Liver (tissue), 3 donors: ENCODE measurements at regions not wholly inside any gene's neighbourhood (a gene's known extent, or its start where the extent isn't known, plus 50 kb on each side); places are given as distances from the start of the nearest gene placed in this dataset.

ENCODE experiments used
- EGR1 ChIP-seq, 2 donors: IDR thresholded peaks; 2 replicates each; pipeline ENCODE4 v1.6.1; 2016 to 2018; ENCODE audit warnings: antibody characterized with exemption in 2 of 2, low read depth in 2 of 2
- FOXA1 ChIP-seq: IDR thresholded peaks from 2 replicates; pipeline ENCODE4 v1.6.1; 2016; ENCODE audit warnings: antibody characterized with exemption
- GABPA ChIP-seq, 2 donors: IDR thresholded peaks in 1 of 2; conservative IDR thresholded peaks in 1 of 2; 2 replicates each; pipeline ENCODE4 v1.6.1; 2016; ENCODE audit warnings: antibody characterized with exemption in 2 of 2, mild to moderate bottlenecking in 1 of 2, moderate library complexity in 1 of 2
- MAX ChIP-seq: IDR thresholded peaks from 2 replicates; pipeline ENCODE4 v1.6.1; 2016; ENCODE audit warnings: antibody characterized with exemption
- RAD21 ChIP-seq, 2 donors: IDR thresholded peaks; 2 replicates each; pipeline ENCODE4 v1.6.1; 2016; ENCODE audit warnings: antibody characterized with exemption in 2 of 2, mild to moderate bottlenecking in 2 of 2
- REST ChIP-seq: IDR thresholded peaks from 2 replicates; pipeline ENCODE4 v1.6.1; 2016; ENCODE audit warnings: antibody characterized with exemption, mild to moderate bottlenecking
- YY1 ChIP-seq: IDR thresholded peaks from 2 replicates; pipeline ENCODE4 v1.6.1; 2016; ENCODE audit warnings: antibody characterized with exemption, mild to moderate bottlenecking
- TF ChIP-seq, protein P1 (sequence below): fragments of 150-350 bp; IDR thresholded peaks from 2 replicates; pipeline ENCODE4 v1.5.1; 2017; ENCODE audit warnings: improper control_type of control experiment, low read depth, low read length; ENCODE audit not compliant: missing input control
- donor health status: healthy.
- donor health status: healthy.

GRCh38 chr10:3708852-3709251 is 76.2 kb downstream of the KLF6 start:
- TF ChIP-seq YY1 (no peak), RAD21 (IDR thresholded peaks at IDR 0.05) (no peak), MAX (no peak), GABPA (IDR thresholded peaks at IDR 0.05 in 1 of 2, conservative IDR thresholded peaks at IDR 0.05 in 1 of 2) (no peak), REST (no peak), FOXA1 (no peak), EGR1 (IDR thresholded peaks at IDR 0.05; ENCODE audit: low read depth in 2 of 2) (no peak)
- TF ChIP-seq, protein P1, sequence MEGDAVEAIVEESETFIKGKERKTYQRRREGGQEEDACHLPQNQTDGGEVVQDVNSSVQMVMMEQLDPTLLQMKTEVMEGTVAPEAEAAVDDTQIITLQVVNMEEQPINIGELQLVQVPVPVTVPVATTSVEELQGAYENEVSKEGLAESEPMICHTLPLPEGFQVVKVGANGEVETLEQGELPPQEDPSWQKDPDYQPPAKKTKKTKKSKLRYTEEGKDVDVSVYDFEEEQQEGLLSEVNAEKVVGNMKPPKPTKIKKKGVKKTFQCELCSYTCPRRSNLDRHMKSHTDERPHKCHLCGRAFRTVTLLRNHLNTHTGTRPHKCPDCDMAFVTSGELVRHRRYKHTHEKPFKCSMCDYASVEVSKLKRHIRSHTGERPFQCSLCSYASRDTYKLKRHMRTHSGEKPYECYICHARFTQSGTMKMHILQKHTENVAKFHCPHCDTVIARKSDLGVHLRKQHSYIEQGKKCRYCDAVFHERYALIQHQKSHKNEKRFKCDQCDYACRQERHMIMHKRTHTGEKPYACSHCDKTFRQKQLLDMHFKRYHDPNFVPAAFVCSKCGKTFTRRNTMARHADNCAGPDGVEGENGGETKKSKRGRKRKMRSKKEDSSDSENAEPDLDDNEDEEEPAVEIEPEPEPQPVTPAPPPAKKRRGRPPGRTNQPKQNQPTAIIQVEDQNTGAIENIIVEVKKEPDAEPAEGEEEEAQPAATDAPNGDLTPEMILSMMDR, result no peak
